GM18520 (cell line): ENCODE measurements at regions not wholly inside any gene's neighbourhood (a gene's known extent, or its start where the extent isn't known, plus 50 kb on each side); places are given as distances from the start of the nearest gene placed in this dataset.

Experiments
- ATAC-seq: cut with Tn5 transposase; IDR thresholded peaks from one replicate; pipeline ENCODE4 v1.9.1; 2021; ENCODE audit not compliant: unreplicated experiment

DNA sequence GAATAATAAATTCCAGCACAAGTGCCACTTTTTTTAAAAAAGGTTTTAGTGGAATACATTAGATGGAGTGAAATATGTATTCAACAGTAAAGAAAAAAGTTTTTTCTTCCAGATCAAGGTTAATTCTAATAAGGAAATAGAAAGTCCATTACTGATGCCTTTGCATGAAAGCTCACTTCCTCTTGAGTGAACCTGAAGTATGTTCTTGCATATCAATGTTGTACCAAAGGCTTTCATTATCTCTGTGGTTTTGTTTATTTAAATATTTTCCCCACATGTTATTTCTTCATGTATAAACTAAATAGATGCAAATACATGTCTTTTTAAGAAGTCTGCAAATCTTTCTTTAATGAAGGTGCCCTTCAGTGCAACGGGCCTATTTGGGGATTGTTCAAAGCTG lies 307.9 kb downstream of the C4orf33 start:
- ATAC-seq = no peak

DNA sequence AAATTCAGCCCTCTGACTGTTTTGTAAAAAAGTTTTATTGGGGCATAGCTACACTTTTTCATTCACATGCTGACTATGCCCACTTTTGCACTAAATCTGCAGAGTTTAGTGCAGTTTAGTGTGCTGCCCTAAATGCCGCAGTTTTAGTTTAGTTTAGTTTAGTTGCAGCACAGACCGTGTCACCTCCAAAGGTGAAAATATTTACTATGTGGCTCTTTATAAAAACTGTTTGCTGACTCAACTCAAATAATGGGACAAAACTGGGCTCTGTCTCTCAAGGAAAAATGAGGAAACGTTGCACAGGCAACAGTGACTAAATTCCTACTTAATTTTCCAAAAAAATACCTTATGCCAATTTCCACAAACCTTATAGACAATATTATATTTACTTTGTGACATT lies 314.2 kb downstream of the C4orf33 start:
- ATAC-seq = no peak

DNA sequence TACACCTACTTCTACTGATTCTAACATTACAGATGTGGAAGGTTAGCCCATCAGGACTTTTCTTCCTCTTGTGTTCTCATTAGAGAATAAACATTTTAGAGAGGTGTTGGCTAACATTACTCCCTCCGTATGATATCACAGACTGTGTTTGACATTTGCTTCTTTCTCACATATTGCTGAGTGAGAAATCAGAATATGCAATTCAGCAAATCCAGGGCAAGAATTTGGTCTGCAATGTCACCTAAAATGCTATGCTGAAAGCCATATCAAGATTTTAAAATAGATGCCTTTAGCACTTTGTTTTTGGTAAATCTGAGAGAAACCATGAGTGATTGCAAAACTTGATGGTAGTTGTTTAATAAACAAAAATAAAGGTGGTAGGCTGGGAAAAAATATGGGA lies 319.1 kb downstream of the C4orf33 start:
- ATAC-seq = no peak

DNA sequence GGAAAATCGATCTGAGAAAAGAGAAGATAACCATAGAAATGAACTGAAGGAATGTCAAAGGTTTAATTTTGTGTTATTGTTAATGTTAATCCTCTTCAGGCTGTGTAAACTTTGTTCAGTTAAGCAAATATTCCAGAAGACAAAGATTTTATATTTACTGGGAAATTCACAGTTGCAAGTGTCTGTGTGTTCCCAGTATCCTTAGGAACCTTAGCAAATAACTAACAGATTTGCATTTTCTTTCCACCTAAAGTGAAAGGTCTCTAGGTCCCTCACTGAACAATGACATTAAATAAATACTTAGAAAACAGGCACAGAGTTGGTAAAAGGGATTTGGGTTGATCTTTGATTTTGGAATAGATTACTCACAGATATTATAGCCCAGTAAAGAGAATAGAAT lies 324.7 kb downstream of the C4orf33 start:
- no peak for ATAC-seq

DNA sequence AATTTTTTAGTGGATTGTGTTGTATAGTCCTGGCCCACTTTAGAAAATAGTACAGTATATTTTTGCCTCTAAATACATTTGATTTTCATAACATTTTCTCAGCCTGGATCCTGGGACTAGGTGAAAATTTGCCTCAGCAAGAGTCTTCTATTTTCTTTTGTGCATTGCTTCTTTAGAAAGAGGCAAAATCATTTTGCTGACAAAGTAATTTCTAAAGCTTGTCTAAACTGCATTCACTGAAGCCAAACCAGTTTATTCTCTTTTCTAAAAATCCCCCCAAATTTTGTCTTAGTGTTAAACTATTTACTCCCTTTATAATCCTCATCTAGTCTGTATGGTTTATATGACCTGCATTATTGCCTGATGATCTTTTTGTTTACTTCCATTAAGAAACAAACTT lies 326.3 kb downstream of the C4orf33 start:
- ATAC-seq = no peak

DNA sequence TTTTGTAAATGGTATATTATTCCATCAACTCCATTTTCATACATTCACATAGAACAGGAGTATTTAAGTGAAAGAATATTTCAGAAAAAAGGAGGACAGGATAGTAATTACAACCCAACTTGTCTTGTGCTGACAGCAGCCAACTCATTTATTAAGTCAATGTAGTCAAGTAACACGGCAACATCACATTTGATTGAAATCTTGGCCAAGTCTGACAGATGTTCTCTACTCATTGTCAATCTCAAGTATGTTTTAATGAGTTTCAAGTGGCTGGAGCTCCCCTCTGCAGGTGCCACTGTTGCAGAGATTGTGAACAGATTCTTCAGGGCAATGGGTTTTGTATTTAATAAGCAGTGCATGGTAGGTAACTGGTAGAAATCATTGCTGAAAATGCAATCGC lies 332.5 kb downstream of the C4orf33 start:
- ATAC-seq = no peak

DNA sequence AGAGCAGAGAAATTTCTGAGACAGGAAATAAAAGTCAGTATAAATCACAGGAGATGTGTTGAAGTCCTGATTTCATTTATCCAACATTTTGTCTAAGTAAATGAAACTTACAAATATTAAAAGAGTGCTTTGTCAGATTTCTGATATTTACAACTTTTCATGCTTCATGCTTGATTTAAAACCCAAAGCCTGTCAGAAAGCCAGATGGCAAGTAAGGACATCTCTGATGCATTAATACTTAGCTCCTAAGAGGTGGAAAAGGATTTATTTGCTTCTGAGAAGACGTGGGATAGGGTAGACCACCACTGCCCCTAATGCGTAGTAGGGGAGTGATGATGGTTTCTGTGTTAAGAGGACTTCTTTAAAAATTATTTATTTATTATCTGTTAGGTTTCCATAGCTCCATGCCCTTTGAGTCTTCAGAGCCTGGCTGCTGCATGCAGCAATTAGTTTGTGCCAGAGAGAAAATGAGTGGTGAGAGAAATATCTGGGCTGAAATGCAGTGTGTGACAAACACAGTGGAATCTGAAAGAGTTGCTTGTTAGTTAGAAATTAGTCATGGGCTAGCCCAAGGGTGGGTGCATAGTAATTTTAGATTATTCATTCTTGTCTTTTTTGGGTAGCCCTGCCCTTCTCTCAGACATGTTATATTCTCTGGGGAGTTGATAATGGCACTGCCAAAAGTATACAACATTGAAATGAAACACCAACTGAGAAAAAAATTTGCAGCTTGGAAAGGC lies 333.8 kb downstream of the C4orf33 start:
- no peak for ATAC-seq

DNA sequence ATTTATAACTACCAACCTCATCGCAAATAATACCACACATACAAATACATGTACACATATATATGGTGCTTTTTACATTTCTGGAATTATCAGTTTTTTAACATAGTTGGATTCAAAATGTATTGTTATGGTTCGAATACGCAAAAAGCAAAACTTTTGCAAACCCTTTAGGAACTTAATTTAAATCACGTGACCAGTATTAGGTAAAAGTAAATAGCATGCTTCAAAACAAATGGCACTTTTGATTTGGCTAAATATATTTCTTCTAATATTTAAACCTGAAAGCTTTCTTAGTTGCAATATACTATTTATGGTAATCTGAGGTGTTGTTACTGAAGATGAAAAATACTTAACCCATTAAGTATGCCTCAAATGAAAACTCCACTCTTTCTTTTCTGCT lies 341.4 kb downstream of the C4orf33 start:
- no peak for ATAC-seq

DNA sequence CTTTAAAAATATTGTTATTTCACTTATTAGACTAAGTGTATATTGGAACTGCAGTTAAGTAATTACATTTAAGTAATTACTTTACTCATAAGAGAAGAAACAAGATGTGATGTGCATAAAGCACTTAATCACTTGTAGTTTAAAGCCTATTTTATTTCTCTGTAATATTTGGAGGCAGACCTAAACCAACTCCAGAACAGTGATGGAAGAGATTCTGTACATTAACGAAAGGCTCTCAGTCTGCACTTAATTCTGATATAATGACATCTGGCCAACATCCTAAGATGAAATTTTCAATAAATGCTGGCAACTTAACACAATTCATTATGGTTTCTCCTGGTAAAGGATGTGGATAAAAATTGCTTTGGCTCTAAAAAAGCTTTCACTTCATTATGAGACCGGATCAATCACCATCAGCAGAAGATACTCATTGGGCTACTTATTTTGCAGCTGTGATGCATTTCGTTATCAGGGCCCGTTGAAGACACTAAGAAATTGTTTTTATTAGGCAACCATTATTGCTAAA lies 342.6 kb downstream of the C4orf33 start:
- ATAC-seq = no peak

DNA sequence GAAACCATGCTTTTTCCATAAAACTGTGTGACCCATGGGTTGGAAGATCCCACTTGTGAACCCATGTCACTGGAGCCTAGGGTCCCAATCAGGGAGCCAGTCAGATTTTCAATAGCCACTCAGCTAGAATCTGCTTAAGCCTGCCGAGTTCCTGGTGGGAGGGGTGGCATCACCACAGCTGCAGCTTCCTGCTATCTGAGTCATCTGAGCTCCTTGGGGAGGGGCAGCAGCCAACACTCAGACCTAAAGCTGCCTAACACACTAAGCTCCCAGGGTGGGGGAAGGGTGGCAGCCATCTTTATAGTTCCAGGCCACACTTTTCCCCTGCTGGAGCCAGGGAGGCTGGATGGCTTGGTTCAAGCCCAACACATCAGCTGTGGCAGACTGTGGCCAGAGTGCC lies 350.1 kb downstream of the C4orf33 start:
- no peak for ATAC-seq

DNA sequence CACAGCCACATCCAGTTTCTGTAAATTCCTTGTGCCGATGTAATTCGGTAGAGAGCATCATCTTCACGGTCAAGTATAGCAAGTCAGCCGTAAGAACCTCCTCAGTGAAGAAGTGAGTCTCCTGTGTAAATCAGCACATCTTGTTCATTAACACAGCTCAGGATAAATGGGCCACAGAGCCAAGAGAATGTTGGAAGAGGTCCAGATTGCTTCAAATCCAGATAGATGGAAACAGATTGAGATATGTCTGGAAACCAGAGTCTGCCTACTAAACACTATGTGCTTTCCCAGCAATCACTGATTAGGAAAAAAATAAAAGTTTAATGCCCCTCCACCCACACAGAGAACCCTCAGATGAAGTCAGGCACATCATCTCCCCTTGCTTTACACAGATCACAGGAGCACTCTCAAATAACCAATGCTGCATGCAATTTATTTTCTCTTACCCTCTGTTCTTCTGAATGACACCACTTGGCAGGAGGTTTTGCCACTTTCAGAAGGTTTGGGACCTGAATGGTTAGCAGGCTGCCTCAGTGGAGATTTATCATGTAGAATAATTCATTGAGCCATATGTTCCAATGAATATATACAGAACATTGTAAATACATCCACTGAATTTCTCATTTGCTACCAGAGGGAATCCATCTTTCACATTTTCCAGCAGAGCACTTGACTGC lies 357.7 kb downstream of the C4orf33 start:
- ATAC-seq = no peak

DNA sequence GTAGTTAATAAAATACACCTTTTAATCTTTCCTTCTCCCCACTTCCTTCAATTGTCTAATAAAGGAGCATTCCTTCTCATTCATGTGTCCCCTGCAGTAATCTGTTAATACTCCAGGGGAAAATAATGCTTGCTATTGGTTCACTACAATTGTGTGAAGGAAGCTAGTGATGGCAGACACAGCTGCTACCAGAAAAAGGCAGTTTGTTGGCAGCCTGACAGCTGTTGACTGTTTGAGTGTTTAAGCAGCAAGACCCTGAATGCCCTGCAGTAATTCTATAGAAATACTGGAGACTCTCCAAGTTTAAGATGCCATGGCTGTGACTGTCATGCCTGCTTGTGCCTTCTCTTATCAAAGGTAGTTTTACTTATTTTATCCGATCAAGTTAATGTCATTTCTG lies 359.5 kb downstream of the C4orf33 start:
- no peak for ATAC-seq

DNA sequence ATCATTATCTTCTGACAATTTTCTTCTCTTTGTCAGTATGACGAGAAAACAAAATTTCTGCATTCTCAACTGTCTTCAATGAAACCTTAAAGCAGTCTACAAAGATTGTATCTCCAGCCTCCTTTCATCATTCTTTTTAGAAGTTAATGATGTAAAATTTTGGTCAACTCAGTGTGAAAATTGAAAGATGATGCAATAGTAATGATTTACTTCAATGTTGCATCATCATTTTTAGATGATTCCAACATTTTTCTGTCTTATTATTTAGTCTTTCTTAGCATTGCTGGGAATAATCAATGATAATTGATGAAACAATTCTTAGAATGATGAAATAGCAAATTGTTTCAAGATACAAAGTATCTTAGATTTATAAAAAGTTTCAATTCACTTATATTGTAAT lies 372.7 kb downstream of the C4orf33 start:
- no peak for ATAC-seq

DNA sequence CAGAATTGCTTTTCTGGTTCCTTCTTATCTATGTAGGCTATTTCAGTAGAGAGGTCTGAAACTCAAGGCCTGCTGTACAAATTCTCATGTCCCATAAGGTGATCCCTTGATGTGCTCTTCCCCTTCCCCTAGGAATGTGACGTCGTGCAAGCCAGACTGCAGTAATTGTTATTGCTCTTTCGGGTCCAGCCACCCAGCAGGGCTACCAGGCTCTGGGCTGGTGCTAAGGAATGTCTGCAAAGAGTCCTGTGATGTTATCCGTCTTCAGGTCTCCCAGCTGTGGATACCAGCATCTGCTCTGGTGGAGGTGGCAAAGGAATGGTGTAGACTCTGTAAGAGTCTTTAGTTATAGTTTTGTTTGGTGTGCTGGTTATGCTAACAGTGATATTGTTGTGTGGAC lies 378.7 kb downstream of the C4orf33 start:
- ATAC-seq = no peak

DNA sequence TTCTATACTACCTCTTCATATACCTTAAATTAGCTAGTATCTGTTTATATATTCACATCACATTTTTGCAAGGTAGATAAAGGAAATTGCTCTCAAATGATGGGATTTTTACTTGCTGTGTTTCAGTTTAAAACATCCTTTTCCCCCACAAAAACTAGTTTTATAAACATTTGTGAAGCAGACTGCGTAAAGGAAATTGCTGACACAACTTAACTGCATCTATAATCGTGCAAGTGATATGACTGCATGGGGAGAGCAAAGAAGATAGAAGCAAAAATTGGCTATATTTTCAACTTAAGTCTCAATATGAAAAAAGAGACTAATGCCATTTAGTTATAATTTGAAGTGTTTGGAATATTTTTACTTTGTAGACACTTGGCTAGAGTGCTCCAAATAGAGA lies 385.2 kb downstream of the C4orf33 start:
- ATAC-seq = no peak

DNA sequence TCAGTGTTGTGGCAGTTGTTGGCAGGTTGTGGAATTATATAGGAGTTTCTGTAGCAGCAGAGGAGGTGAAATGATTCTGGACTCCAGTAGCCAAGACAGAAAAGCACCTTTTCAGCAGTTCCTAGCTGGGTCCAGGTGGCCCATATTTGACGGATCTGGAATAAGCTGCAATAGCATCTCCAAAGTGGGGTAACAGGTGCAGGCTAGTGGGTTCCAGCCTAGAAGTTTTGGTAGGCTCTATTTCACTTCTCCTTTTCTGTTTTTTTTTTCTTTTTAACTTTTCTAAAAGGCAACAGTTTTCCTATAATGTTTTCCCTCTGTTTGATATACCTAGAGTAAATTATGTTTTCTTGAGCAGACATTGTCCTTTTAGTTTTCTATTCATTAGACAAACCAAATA lies 392.5 kb downstream of the C4orf33 start:
- ATAC-seq = no peak

DNA sequence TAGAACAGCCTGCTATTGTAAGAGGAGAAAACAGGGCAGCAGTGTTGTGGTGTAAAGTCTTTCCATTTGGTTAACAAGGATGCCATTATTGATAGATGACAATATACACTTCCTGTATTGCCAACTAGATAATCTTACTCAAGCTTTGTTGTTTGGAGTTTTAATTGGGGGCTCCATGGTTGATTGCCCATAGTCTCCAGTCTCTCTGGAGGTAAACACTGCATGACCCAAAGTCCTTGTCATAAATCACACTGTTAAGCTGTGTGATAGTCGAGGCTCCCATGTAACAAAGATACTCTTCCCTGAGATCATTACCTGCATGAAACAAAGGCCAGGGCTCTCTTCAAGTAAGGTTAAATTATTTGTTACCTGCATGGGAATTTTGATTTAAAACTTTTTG lies 394.6 kb downstream of the C4orf33 start:
- no peak for ATAC-seq

DNA sequence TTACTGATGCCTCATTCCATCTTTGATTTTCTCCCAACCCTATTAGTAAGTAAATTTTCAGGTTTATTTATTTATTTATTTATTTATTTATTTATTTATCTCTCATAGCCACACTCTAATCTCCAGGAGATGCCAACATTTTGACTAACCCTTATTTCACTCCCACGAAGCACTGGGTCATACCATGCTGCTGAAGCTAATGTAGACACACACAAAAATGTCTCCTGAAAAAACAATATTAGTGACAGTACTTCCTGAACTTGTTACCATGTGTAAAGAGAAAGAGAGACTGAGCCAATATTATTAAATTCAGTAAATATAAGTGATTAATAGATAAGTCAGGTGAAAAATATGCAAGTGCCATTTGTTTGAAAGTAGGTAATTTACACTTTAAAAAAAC lies 402.7 kb downstream of the C4orf33 start:
- no peak for ATAC-seq

DNA sequence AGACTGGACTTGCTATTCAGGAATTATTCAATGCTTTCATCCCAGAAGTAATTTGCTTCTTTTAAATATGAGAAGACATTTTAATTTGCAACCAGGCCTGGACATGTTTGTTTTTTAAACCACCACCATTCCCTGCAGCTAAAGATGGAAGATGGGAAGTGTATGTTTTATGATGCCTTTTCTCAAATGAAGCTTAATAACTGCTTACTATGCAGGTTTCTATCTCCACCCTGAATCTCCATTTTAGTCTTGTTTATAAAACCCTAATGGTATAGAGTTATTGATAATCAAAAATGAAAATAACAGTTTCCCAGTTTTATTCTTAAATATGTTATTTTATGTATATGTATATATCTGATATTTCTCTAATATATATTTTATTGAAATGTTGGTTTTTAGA lies 418.9 kb downstream of the C4orf33 start:
- no peak for ATAC-seq

DNA sequence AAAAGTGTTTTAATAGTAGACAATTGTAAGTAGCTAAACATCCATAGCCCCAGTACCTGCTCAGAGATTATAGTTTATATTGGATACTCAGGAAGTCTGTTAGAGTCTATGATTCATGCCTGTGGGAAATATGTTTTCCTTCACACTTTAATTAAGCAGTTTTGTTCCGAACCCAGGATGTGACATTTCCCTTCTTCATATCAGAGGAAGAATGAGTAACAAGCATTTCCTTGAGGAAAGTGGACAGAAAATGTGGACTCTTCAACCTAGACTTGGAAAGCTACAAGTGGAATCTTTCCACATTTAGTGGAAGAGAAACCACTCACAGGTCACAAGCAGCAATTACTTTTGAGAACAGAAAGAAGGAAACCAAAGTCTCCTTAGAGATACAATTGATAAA lies 419.4 kb downstream of the C4orf33 start:
- no peak for ATAC-seq

DNA sequence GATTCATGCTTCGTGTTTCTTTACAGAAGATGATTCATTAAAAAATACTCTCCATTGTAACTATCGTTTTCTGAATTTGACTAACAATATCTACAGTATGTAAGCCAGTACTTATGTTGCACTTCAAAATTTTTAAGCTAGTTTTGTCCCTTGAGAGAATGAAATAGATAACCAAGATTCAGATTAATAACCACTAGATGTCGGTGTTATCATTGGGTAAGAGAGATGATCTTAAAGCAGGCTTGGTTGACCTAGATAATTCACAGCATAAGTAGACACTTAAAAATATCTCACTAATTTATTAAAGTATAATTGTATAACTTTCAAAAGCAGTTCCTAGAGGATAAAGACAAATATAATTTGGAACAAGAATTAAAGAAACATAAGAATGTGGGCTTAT lies 430.9 kb downstream of the C4orf33 start:
- no peak for ATAC-seq

DNA sequence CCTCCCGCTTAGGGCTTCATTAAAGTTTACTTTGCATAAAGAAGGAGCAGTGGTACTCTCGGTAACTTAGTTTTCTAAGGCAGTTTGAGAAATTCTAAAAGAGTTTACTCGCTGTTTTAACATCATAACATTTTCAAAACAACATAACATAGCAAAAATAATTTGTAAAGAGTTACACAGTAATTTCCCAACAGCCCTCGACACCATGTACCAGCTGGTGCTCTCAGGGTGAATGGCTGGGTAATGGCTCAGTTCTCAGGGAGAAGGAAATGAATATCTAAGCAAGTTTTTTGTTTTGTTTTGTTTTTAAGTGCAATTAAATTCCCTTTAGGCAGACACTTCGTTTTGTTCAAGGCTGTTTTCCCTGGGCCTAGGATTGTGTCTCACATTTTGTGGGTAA lies 435.3 kb downstream of the C4orf33 start:
- no peak for ATAC-seq

DNA sequence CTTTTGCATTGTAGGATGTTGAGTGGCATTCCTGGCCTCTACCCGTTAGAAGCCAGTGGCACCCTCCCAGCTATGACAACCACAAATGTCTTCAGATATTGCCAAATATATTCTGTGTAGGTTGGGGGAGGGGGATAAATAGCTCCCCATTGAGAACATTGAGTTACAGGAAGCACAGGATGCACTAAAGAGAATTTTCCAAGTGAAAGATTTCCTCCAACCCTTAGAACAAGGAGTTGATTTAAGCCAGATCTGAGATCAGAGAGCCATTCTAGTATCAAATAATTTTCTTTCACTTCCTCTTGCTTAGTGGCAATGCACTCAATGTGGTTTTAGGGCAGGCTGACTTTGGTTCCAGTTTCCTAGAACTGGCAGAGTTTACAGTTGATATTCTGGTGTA lies 436.6 kb downstream of the C4orf33 start:
- peak; percentile 98 for ATAC-seq
